MM.1S (cell line): ENCODE measurements at regions not wholly inside any gene's neighbourhood (a gene's known extent, or its start where the extent isn't known, plus 50 kb on each side); places are given as distances from the start of the nearest gene placed in this dataset.
"Not testable (repeated sequence)": the region's sequence is repeated elsewhere in the genome, so short reads cannot be mapped to it uniquely, and the experiment has no call there.

Experiments
- DNase-seq: peaks from one replicate; pipeline ENCODE4 v3.0.0-alpha.2; 2015
- H2AFZ ChIP-seq: fragments of 300-600 bp; sonication (generic); 2 replicates; pipeline ENCODE4 v1.6.0; 2016; ENCODE audit warnings: antibody characterized with exemption, low read length
- H3F3A ChIP-seq: fragments of 300-600 bp; sonication (generic); 2 replicates; pipeline ENCODE4 v1.6.1; 2016; ENCODE audit warnings: mild to moderate bottlenecking, antibody characterized with exemption, low read length, moderate library complexity, mixed read lengths; ENCODE audit not compliant: insufficient read depth
- H3K27ac ChIP-seq: fragments of 300-600 bp; sonication (generic); 2 replicates; pipeline ENCODE4 v1.5.1; 2016; ENCODE audit warnings: mild to moderate bottlenecking, low read length
- H3K27me3 ChIP-seq: fragments of 300-600 bp; sonication (generic); replicated peaks from 2 replicates; pipeline ENCODE4 v1.6.0; 2016; ENCODE audit warnings: low read length; ENCODE audit not compliant: insufficient read depth
- H3K36me3 ChIP-seq: fragments of 300-600 bp; sonication (generic); replicated peaks from 2 replicates; pipeline ENCODE4 v1.6.1; 2016; ENCODE audit warnings: mild to moderate bottlenecking, low read length, mixed read lengths; ENCODE audit not compliant: insufficient read depth
- H3K4me1 ChIP-seq: fragments of 300-600 bp; sonication (generic); 2 replicates; pipeline ENCODE4 v1.6.1; 2016; ENCODE audit warnings: low read length, mixed read lengths
- H3K4me2 ChIP-seq: fragments of 300-600 bp; sonication (generic); 2 replicates; pipeline ENCODE4 v1.6.0; 2016; ENCODE audit warnings: low read depth, low read length
- H3K4me3 ChIP-seq: fragments of 300-600 bp; sonication (generic); 2 replicates; pipeline ENCODE4 v1.5.1; 2016; ENCODE audit warnings: low read length, mixed read lengths
- H3K79me2 ChIP-seq: fragments of 300-600 bp; sonication (generic); 2 replicates; pipeline ENCODE4 v1.6.1; 2016; ENCODE audit warnings: mixed run types, low read length, mixed read lengths
- H3K9ac ChIP-seq: fragments of 300-600 bp; sonication (generic); 2 replicates; pipeline ENCODE4 v1.6.1; 2016; ENCODE audit warnings: low read length, mixed read lengths
- H3K9me2 ChIP-seq: fragments of 300-600 bp; sonication (generic); replicated peaks from 2 replicates; pipeline ENCODE4 v1.6.1; 2016; ENCODE audit warnings: mild to moderate bottlenecking, low read length, mixed read lengths; ENCODE audit not compliant: insufficient read depth
- H3K9me3 ChIP-seq: fragments of 300-600 bp; sonication (generic); replicated peaks from 2 replicates; pipeline ENCODE4 v1.6.1; 2016; ENCODE audit warnings: mild to moderate bottlenecking, low read length, mixed read lengths; ENCODE audit not compliant: insufficient read depth
- H4K20me1 ChIP-seq: fragments of 300-600 bp; sonication (generic); 2 replicates; pipeline ENCODE4 v1.6.1; 2016; ENCODE audit warnings: mild to moderate bottlenecking, low read length, moderate library complexity, mixed read lengths; ENCODE audit not compliant: insufficient read depth
- CTCF ChIP-seq: fragments of 300-600 bp; sonication (generic); IDR thresholded peaks from 2 replicates; pipeline ENCODE4 v1.5.1; 2016; ENCODE audit warnings: antibody characterized with exemption, low read length, mixed read lengths
- EZH2 ChIP-seq: fragments of 300-600 bp; sonication (generic); optimal IDR thresholded peaks from 2 replicates; pipeline ENCODE3; 2017; ENCODE audit warnings: low read depth, mild to moderate bottlenecking, antibody characterized with exemption, low read length, mixed read lengths
- EZH2phosphoT487 ChIP-seq: fragments of 300-600 bp; sonication (generic); IDR thresholded peaks from 2 replicates; pipeline ENCODE4 v1.6.1; 2018; ENCODE audit warnings: antibody characterized with exemption, low read length

- Histone ChIP-seq H3K27ac (no peak overlapping the region), H3F3A (no peaks in the 10 kb centered on the region), H2AFZ (no peak overlapping the region), H3K4me2 (no peak overlapping the region), H3K27me3 (no peaks in the 10 kb centered on the region), H3K36me3 (no peaks in the 10 kb centered on the region), H3K9ac (no peak overlapping the region), H3K4me1 (no peaks in the 10 kb centered on the region), H3K9me2 (no peaks in the 10 kb centered on the region), H3K79me2 (no peaks in the 10 kb centered on the region), H3K9me3 (no peaks in the 10 kb centered on the region), H4K20me1 (no peaks in the 10 kb centered on the region), H3K4me3 (no peak overlapping the region)
- DNase-seq, result no peak
- TF ChIP-seq CTCF (no peak), EZH2 (no peak), EZH2phosphoT487 (no peak)
Measured at GRCh38 chr2:12488352-12489318, 228.1 kb upstream of the TRIB2 start.

GRCh38 chr2:12490641-12491040, 226.1 kb upstream of the TRIB2 start:
- H3K27me3 ChIP-seq, result no peaks in the 10 kb centered on the region
- H3K79me2 ChIP-seq, result no peaks in the 10 kb centered on the region
- H3K27ac ChIP-seq, result no peak overlapping the region
- H3K4me2 ChIP-seq, result no peak overlapping the region
- H3F3A ChIP-seq, result no peaks in the 10 kb centered on the region
- H3K9me2 ChIP-seq, result no peaks in the 10 kb centered on the region
- no peak for DNase-seq
- H3K4me3 ChIP-seq, result no peak overlapping the region
- no peaks in the 10 kb centered on the region for H3K36me3 ChIP-seq
- H3K9me3 ChIP-seq, result no peaks in the 10 kb centered on the region
- no peak overlapping the region for H3K9ac ChIP-seq
- H2AFZ ChIP-seq, result no peak overlapping the region
- no peaks in the 10 kb centered on the region for H4K20me1 ChIP-seq
- no peaks in the 10 kb centered on the region for H3K4me1 ChIP-seq
- TF ChIP-seq EZH2phosphoT487 (no peak), EZH2 (no peak), CTCF (no peak)

- not testable (repeated sequence) for H3F3A ChIP-seq, H3K4me1 ChIP-seq, H2AFZ ChIP-seq, H3K27ac ChIP-seq, H3K9ac ChIP-seq, H3K4me2 ChIP-seq, H3K27me3 ChIP-seq, H3K36me3 ChIP-seq, H3K4me3 ChIP-seq, H3K79me2 ChIP-seq, H3K9me3 ChIP-seq, H3K9me2 ChIP-seq, H4K20me1 ChIP-seq, DNase-seq
Measured at GRCh38 chr2:12492360-12492759, 224.4 kb upstream of the TRIB2 start.

- no peak overlapping the region for H2AFZ ChIP-seq
- no peak for DNase-seq
Measured at GRCh38 chr2:12493031-12493513, 223.7 kb upstream of the TRIB2 start.

More at GRCh38 chr2:12493031-12493513, 223.7 kb upstream of the TRIB2 start:
- Histone ChIP-seq H3K36me3 (no peaks in the 10 kb centered on the region), H3K4me3 (no peak overlapping the region), H3K9me2 (no peaks in the 10 kb centered on the region), H3K9ac (no peak overlapping the region), H3K4me1 (no peaks in the 10 kb centered on the region), H3K79me2 (no peaks in the 10 kb centered on the region), H3K27ac (no peak overlapping the region), H4K20me1 (no peaks in the 10 kb centered on the region), H3K9me3 (no peaks in the 10 kb centered on the region), H3K27me3 (no peaks in the 10 kb centered on the region), H3K4me2 (no peak overlapping the region), H3F3A (no peaks in the 10 kb centered on the region)
- TF ChIP-seq EZH2, result no peak
- TF ChIP-seq CTCF, result no peak
- TF ChIP-seq EZH2phosphoT487, result no peak
